GOT3 (cell line): ENCODE measurements at regions not wholly inside any gene's neighbourhood (a gene's known extent, or its start where the extent isn't known, plus 50 kb on each side); places are given as distances from the start of the nearest gene placed in this dataset.
"Not testable (repeated sequence)": the region's sequence is repeated elsewhere in the genome, so short reads cannot be mapped to it uniquely, and the experiment has no call there.

ENCODE experiments used
- DNase-seq: peaks from one replicate; lab custom pipeline; 2025; ENCODE audit warnings: mixed read lengths; lab: John Stamatoyannopoulos, UW

GRCh38 chr12:9367828-9368227 is 159.6 kb upstream of the PZP start:
- DNase-seq = no peak

GRCh38 chr12:9367201-9367600 is 159.0 kb upstream of the PZP start:
- no peak for DNase-seq

GRCh38 chr12:9365296-9365695 is 157.1 kb upstream of the PZP start:
- DNase-seq = no peak

GRCh38 chr12:9364224-9365176 is 156.3 kb upstream of the PZP start:
- DNase-seq = no peak

- DNase-seq = no peak
Measured at GRCh38 chr12:9363145-9363544, 154.9 kb upstream of the PZP start.

GRCh38 chr12:9361879-9362326 is 153.7 kb upstream of the PZP start:
- DNase-seq = no peak

GRCh38 chr12:9354009-9354754 is 146.0 kb upstream of the PZP start:
- DNase-seq = not testable (repeated sequence)

- DNase-seq = no peak
Measured at GRCh38 chr12:9351136-9351535, 142.9 kb upstream of the PZP start.

GRCh38 chr12:9349888-9350885 is 142.0 kb upstream of the PZP start:
- DNase-seq = no peak

- no peak for DNase-seq
Measured at GRCh38 chr12:9348906-9349518, 140.8 kb upstream of the PZP start.

GRCh38 chr12:9347328-9348127 is 139.3 kb upstream of the PZP start:
- no peak for DNase-seq

GRCh38 chr12:9346866-9347327 is 138.7 kb upstream of the PZP start:
- no peak for DNase-seq

GRCh38 chr12:9345171-9345570 is 137.0 kb upstream of the PZP start:
- no peak for DNase-seq

GRCh38 chr12:9344541-9344940 is 136.3 kb upstream of the PZP start:
- DNase-seq = no peak

GRCh38 chr12:9343731-9344130 is 135.5 kb upstream of the PZP start:
- DNase-seq = no peak

- DNase-seq = no peak
Measured at GRCh38 chr12:9342614-9343353, 134.6 kb upstream of the PZP start.

- DNase-seq = no peak
Measured at GRCh38 chr12:9341260-9341585, 133.0 kb upstream of the PZP start.

GRCh38 chr12:9340422-9341259 is 132.4 kb upstream of the PZP start:
- DNase-seq = no peak

GRCh38 chr12:9337656-9338055 is 129.5 kb upstream of the PZP start:
- DNase-seq = no peak
